Ishikawa (cell line): ENCODE measurements at regions not wholly inside any gene's neighbourhood (a gene's known extent, or its start where the extent isn't known, plus 50 kb on each side); places are given as distances from the start of the nearest gene placed in this dataset.

ENCODE experiments used
- CEBPB ChIP-seq: IDR thresholded peaks from 2 replicates; pipeline ENCODE4 v1.6.1; 2012
- CREB1 ChIP-seq: IDR thresholded peaks from 2 replicates; pipeline ENCODE4 v1.6.1; 2012; ENCODE audit warnings: low read depth
- EGR1 ChIP-seq: IDR thresholded peaks from 2 replicates; pipeline ENCODE4 v1.6.1; 2012
- EP300 ChIP-seq: IDR thresholded peaks from 2 replicates; pipeline ENCODE4 v1.6.1; 2012; ENCODE audit warnings: borderline replicate concordance
- FOXM1 ChIP-seq: IDR thresholded peaks from 2 replicates; pipeline ENCODE4 v1.6.1; 2012; ENCODE audit warnings: low read depth, borderline replicate concordance
- NFIC ChIP-seq: IDR thresholded peaks from 2 replicates; pipeline ENCODE4 v1.6.1; 2012
- RAD21 ChIP-seq: IDR thresholded peaks from 2 replicates; pipeline ENCODE4 v1.6.1; 2012; ENCODE audit warnings: low read depth
- TAF1 ChIP-seq: IDR thresholded peaks from 2 replicates; pipeline ENCODE4 v1.6.1; 2012; ENCODE audit warnings: low read depth, mild to moderate bottlenecking
- TCF12 ChIP-seq: IDR thresholded peaks from 2 replicates; pipeline ENCODE4 v1.6.1; 2012; ENCODE audit warnings: low read depth
- TEAD4 ChIP-seq: IDR thresholded peaks from 2 replicates; pipeline ENCODE4 v1.6.1; 2012
- USF1 ChIP-seq: IDR thresholded peaks from 2 replicates; pipeline ENCODE4 v1.6.1; 2012
- YY1 ChIP-seq: IDR thresholded peaks from 2 replicates; pipeline ENCODE4 v1.6.1; 2012; ENCODE audit warnings: low read depth
- ZBTB7A ChIP-seq: IDR thresholded peaks from 2 replicates; pipeline ENCODE4 v1.6.1; 2012; ENCODE audit warnings: low read depth
- TF ChIP-seq, protein P1 (sequence below): IDR thresholded peaks from 2 replicates; pipeline ENCODE4 v1.6.1; 2012
- TF ChIP-seq, protein P2 (sequence below): IDR thresholded peaks from 2 replicates; pipeline ENCODE4 v1.6.1; 2012; ENCODE audit warnings: low read depth, mild to moderate bottlenecking

DNA sequence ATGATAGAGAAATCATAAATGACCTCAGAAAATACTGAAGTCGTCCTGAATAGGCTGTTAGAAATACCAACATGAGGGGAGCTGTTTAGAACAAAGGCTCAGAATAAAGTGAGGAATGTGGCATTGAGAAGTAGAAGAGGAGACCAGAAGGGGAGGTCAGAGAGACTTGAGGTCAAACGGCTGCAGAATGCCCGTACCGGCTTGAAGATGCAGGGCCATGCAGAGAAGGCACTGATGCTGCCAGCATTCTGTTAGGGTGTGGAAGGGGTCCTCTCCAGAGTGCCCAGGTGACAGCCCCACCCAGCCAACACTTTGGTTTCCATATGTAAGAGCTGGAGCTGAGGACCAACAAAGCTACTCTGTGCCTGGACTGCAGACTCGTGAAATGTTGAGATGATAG lies 570.9 kb downstream of the CDH26 start:
- no peak for TF ChIP-seq ZBTB7A
- TF ChIP-seq, protein P1, sequence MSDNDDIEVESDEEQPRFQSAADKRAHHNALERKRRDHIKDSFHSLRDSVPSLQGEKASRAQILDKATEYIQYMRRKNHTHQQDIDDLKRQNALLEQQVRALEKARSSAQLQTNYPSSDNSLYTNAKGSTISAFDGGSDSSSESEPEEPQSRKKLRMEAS: no peak
- no peak for TF ChIP-seq USF1
- no peak for TF ChIP-seq CEBPB
- no peak for TF ChIP-seq TCF12
- no peak for TF ChIP-seq TEAD4
- no peak for TF ChIP-seq TAF1
- TF ChIP-seq EGR1: no peak
- TF ChIP-seq EP300: no peak
- no peak for TF ChIP-seq CREB1
- TF ChIP-seq FOXM1: no peak
- TF ChIP-seq NFIC: no peak
- no peak for TF ChIP-seq RAD21
- TF ChIP-seq YY1: no peak
- TF ChIP-seq, protein P2, sequence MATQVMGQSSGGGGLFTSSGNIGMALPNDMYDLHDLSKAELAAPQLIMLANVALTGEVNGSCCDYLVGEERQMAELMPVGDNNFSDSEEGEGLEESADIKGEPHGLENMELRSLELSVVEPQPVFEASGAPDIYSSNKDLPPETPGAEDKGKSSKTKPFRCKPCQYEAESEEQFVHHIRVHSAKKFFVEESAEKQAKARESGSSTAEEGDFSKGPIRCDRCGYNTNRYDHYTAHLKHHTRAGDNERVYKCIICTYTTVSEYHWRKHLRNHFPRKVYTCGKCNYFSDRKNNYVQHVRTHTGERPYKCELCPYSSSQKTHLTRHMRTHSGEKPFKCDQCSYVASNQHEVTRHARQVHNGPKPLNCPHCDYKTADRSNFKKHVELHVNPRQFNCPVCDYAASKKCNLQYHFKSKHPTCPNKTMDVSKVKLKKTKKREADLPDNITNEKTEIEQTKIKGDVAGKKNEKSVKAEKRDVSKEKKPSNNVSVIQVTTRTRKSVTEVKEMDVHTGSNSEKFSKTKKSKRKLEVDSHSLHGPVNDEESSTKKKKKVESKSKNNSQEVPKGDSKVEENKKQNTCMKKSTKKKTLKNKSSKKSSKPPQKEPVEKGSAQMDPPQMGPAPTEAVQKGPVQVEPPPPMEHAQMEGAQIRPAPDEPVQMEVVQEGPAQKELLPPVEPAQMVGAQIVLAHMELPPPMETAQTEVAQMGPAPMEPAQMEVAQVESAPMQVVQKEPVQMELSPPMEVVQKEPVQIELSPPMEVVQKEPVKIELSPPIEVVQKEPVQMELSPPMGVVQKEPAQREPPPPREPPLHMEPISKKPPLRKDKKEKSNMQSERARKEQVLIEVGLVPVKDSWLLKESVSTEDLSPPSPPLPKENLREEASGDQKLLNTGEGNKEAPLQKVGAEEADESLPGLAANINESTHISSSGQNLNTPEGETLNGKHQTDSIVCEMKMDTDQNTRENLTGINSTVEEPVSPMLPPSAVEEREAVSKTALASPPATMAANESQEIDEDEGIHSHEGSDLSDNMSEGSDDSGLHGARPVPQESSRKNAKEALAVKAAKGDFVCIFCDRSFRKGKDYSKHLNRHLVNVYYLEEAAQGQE: no peak

DNA sequence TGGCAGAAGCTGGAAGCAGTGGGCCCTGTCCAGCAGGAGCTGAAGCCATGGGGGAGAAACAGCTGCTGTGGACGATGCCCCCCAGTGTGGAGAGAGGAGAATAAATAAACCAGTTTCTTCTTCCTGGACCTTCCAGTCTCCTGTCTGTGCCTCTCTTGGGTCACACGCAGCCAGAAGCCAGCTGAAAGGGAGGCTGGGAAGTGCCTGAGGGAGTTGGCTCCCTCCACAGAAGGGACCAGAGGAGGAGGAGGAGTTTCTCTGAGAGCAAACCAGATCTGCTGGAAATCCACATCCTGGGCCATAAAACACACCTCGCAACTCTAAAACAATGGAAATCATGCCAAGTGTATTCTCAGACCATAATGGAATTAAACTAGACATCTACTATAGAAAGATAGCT lies 577.0 kb downstream of the CDH26 start:
- no peak for TF ChIP-seq EP300
- TF ChIP-seq TCF12: no peak
- TF ChIP-seq, protein P2: no peak
- no peak for TF ChIP-seq TEAD4
- no peak for TF ChIP-seq NFIC
- no peak for TF ChIP-seq CREB1
- TF ChIP-seq FOXM1: no peak
- TF ChIP-seq ZBTB7A: no peak

DNA sequence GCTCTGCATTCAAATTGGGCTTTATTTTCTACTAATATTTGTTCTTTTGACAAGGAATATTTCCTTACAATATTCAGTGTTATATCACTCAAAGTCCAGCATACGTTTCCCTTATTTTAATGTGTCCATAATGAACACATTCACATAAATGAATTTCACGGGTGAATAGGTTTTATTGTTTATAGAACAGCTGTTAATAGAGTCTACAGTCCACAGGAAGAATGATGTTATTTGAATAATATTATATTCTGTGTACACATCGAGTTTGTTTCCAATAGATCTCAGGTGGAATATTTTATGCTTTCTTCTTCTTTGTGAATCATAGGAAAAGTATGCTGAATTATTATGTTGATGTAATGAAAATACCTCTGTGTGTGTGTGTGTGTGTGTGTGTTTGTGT lies 582.4 kb downstream of the CDH26 start:
- no peak for TF ChIP-seq TAF1
- TF ChIP-seq, protein P1: no peak
- TF ChIP-seq ZBTB7A: no peak
- TF ChIP-seq TEAD4: no peak
- no peak for TF ChIP-seq YY1
- no peak for TF ChIP-seq RAD21
- no peak for TF ChIP-seq FOXM1
- TF ChIP-seq USF1: no peak
- TF ChIP-seq CREB1: no peak
- TF ChIP-seq, protein P2: no peak
- TF ChIP-seq EGR1: no peak

GRCh38 chr20:60541991-60542390 lies 583.8 kb downstream of the CDH26 start:
- TF ChIP-seq TCF12: no peak

- TF ChIP-seq, protein P2: no peak
These were observed 585.4 kb downstream of the CDH26 start for GRCh38 chr20:60543598-60543997.
